GM19395 (cell line): ENCODE measurements at regions not wholly inside any gene's neighbourhood (a gene's known extent, or its start where the extent isn't known, plus 50 kb on each side); places are given as distances from the start of the nearest gene placed in this dataset.
"Not testable (repeated sequence)": the region's sequence is repeated elsewhere in the genome, so short reads cannot be mapped to it uniquely, and the experiment has no call there.

Experiments used
- ATAC-seq: cut with Tn5 transposase; IDR thresholded peaks from one replicate; pipeline ENCODE4 v1.9.1; 2021; ENCODE audit warnings: mild to moderate bottlenecking, moderate library complexity; ENCODE audit not compliant: unreplicated experiment

DNA sequence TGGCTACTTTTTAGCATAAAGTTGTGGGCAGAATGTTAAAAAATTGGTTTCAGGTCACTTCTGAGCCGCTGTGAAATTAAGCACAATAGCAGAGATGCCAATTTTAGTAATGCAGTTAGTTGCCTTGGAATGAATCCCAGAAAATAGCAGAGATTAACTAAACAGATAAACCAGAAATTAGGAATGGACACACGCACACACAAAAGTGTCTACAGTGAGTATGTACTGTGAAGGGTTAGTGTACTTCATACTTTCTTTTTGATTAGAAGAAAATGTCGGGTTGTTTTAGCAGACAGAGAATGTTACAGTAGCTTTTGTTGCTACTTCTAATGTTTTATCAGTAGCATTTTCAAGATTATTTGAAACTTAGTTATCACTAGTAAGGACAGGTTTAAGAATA is 106.7 kb downstream of the LEPR start:
- no peak for ATAC-seq

DNA sequence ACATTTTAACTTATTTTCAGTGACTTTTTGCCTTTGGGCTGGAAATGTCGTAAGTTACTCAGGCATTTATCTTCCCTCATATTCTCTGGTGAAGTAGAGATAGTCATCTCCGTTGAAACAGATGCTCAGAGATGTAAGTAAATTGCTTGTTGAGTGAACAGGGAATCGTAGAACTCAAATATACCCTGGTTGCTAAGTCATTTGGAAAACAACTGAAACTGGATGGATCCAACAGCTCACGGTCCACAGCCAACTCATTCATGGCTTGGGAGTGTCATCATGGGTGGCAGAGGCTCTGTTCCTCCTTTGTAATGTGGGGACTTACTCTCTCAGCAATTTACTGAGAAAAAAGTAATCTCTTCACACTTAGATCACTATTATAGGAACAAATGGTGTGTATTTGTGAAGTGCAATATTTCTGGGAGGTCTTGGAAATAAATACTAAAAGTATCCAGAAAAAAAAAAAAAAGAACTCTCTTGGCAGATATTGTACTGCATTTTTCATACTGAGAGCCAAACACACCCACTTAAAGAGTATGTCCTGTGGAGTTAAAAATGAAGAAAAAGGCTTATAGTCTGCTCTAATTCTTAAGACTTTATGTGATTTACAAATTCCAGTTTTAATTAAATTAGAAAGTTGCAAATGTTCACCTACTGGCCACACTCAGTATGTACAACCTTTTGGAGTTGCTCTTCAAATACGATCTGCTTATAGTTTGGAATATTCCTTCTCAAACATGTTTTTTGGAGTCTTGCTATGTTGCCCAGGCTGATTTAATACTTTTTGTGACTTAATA is 107.4 kb downstream of the LEPR start:
- ATAC-seq: no peak

DNA sequence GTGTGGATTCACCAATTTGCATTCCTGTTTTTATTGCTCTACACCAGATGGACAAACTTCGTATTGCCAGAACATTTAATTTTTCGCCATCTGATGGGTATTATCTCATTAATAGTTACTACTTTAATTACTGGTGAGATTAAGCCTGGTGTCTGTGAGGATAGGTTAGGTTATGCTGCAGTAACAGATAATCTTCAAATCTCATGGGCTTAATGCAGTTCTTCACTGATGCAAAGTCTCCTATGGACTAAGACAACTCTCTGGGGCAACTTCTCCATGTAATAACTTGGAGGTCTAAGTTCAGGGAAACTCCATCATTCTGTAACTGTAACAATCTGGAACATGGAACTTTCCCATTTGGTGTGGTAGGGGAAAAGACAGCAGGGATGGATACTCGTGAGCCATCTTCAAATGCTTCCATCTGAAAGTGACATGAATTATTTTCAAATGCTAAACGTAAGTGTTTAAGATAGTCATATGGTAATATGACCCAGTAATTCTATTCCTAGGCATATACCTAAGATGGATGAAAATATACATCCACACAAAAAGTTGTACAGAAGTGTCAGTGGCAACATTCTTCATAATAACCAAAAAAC is 111.6 kb downstream of the LEPR start:
- ATAC-seq: no peak

DNA sequence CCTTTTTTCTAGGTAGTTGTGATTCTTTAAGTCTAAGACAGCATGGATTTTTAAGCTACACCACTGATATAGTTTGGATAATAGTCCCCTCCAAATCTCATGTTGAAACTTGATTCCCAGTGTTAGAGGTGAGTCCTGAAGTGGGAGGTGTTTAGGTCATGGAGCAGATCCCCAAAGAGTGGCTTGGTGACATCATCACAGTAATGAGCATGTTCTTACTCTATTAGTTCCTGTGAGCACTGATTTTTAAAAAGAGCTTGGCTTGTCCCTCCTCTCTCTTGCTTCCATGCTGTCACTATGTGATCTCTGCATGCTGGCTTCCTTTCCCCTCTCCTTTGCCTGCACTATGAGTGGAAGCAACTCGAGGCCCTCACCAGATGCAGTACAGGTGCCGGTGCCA is 115.5 kb downstream of the LEPR start:
- ATAC-seq: no peak

DNA sequence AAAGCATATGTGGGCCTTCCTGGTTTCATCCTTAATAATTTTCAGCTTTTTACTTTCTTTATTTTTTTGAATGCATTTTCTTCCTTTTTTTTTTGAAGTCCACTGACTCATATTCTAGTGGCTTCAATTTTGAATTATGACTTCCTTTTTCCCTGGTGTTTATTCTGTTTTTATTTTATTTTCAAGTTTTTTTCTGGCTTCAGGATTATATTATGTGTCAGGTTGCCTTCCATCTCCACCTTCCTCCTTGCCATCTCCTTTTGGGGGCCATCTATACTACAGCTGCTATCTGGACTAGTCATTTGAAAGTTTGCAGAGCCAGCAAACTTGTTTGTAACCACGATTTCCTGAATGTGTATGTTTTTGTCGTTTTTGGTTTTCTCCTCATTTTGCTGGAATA is 117.6 kb downstream of the LEPR start:
- no peak for ATAC-seq

DNA sequence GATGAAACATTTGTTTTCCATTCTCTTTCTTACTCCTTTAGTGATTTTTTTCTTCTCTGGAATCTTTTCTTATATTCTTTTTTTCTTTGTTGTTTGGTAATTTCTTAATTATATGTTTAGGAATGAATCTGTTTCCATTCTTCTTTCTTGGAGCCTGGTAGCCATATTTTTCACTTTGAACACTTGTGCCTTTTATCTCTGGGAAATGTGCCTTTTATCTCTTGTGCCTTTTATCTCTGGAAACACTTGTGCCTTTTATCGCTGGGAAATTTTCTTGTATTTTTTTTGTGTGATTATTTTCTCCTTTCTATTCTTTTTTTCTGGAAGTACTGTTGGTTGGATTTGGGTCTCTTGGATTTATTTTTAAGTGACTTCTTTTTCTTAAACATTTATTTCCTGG is 118.2 kb downstream of the LEPR start:
- ATAC-seq: no peak

DNA sequence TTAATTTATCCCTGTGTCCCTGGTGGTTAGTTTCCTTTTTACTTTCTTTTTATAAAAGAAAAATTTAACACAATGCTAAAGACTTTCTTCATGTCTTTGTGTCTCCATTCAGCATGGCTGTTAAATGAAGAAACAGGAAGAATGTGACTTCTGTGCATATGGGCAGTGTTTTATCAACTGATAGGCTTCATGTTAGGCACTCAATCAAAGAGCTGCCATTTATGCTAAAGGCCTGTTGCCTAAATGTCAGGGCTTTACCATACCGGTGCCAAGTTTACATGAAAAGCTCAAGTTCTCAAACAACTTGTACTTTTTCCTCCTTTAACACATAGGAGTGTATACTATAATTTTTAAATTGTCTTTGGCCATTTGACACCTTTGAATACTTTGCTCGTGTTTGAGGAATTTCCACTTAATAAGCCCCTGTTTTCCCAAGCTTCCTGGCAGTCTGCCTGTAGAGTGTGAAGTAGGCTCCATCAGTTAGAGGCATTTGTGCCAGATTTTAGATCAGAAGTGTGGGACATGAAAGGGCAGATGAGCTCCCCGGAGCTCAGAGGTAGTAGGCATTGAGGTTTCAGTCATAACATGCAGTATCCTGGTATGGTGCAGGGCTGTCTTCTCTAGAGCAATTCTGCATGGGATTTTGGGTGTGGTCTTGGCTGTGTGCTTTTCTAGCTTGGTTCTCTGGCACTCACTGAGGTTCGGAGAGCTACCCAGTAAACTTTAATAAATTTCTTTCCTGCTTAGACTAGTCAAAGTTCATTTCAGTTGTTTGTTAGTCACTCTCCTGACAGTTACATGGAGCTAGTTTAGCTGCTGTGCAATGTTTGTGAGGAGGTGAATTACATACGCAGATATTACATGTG is 119.0 kb downstream of the LEPR start:
- no peak for ATAC-seq

DNA sequence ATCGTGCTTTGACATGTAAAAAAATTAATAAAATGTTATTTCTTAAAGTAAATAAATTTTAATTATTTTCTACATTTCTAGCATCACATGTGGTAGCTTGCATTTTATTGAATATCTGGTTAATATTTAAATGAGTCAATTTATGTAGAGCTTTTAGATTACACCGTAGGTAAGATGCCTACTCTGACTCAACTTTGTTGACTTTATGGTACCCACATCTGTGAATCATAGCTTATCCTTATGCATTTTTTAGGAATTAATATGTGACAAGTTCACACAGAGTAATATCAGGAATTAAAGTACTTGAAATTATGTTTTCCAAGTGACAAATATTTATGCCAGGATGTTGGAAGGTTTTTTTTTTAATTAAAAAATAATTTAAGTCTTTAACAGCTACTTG is 120.7 kb downstream of the LEPR start:
- no peak for ATAC-seq

DNA sequence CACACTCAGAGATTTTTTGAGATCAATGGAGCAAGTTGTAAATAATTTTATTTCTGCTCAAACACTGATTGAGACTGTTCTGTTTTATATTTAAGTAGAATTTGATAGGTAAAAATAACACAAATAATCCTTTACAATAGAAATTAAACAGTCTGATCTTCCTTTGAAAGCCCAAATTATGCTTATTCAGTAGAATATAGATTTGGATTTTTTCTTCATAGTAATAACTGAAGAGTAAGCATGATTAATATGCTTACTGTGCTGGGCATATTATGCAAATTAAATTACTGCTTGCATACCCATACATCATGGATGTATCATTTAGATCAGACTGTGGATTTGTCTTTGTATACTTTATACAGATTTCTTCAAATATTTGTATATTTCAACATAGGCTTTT is 121.4 kb downstream of the LEPR start:
- ATAC-seq: no peak

DNA sequence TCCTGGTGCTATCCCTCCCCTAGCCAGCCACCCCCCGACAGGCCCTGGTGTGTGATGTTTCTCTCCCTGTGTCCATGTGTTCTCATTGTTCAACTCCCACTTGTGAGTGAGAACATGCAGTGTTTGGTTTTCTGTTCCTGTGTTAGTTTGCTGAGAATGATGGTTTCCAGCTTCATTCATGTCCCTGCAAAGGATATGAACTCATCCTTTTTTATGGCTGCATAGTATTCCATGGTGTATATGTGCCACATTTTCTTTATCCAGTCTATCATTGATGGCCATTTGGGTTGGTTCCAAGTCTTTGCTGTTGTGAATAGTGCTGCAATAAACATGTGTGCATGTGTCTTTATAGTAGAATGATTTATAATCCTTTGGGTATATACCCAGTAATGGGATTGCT is 122.1 kb downstream of the LEPR start:
- not testable (repeated sequence) for ATAC-seq

DNA sequence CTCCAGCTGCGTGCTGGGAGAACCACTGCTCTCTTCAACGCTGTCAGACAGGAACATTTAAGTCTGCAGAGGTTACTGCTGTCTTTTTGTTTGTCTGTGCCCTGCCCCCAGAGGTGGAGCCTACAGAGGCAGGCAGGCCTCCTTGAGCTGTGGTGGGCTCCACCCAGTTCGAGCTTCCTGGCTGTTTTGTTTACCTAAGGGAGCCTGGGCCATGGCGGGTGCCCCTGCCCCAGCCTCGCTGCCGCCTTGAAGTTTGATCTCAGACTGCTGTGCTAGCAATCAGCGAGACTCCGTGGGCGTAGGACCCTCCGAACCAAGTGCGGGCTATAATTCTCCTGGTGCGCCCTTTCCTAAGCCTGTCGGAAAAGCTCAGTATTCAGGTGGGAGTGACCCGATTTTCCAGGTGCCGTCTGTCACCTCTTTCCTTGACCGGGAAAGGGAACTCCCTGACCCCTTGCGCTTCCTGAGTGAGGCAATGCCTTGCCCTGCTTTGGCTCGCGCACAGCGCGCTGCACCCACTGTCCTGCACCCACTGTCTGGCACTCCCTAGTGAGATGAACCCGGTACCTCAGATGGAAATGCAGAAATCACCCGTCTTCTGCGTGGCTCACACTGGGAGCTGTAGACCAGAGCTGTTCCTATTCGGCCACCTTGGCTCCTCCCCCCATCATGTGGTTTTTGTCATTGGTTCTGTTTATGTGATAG is 130.0 kb downstream of the LEPR start:
- not testable (repeated sequence) for ATAC-seq

DNA sequence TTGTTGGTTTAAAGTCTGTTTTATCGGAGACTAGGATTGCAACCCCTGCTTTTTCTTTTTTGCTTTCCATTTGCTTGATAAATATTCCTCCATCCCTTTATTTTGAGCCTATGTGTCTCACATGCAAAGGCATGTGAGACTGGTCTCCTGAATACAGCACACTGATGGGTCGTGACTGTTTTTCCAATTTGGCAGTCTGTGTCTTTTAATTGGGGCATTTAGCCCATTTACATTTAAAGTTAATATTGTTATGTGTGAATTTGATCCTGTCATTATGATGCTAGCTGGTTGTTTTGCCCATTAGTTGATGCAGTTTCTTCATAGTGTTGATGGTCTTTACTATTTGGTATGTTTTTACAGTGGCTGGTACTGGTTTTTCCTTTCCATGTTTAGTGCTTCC is 132.0 kb downstream of the LEPR start:
- ATAC-seq: not testable (repeated sequence)

DNA sequence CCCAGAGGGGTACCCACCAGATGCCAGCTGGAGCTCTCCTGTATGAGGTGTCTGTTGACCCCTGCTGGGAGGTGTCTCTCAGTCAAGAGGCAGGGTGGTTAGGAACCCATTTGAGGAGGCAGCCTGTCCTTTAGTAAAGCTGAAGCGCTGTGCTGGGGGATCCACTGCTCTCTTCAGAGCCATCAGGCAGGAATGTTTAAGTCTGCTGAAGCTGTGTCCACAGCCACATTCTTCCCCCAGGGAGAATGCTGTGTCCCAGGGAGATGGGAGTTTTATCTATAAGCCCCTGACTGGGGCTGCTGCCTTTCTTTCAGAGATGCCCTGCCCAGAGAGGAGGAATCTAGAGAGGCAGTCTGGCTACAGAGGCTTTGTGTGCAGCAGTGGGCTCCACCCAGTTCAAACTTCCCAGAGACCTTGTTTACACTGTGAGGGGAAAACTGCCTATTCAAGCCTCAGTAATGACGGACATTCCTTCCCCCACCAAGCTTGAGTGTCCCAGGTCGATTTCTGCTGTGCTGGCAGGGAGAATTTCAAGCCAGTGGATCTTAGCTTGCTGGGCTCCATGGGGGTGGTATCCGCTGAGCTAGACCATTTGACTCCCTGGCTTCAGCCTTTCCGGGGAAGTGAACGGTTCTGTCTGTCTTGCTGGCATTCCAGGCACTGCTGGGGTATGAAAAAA is 133.8 kb downstream of the LEPR start:
- not testable (repeated sequence) for ATAC-seq

DNA sequence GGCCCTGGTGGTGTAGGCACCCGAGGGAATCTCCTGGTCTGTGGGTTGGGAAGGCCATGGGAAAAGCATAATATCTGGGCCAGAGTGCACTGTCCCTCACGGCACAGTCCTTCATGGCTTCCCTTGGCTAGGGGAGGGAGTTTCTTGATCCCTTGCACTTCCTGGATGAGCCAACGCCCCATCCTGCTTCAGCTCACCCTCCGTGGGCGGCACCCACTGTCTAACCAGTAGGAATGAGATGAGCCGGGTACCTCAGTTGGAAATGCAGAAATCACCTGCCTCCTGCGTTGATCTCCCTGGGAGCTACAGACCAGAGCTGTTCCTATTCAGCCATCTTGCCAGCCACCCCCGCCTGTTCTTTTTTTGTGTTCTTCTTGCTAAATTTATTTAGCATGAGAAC is 134.4 kb downstream of the LEPR start:
- ATAC-seq: no peak

DNA sequence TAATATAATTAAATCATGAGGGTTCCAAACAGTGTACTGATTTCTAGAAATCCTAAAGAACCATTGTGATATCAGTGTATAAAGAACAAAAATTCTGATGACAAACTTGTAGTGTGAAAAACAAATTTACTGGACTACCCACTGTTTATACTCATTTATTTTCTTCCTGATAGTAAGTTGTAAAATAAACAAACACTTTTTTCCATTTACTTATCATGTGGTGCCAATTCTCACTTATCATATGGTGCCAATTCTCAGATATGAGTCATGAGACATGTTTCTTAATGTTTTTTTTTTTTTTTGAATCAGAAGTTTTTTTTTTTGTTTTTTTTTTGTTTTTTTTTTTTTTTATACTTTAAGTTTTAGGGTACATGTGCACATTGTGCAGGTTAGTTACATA is 137.7 kb downstream of the LEPR start:
- no peak for ATAC-seq

DNA sequence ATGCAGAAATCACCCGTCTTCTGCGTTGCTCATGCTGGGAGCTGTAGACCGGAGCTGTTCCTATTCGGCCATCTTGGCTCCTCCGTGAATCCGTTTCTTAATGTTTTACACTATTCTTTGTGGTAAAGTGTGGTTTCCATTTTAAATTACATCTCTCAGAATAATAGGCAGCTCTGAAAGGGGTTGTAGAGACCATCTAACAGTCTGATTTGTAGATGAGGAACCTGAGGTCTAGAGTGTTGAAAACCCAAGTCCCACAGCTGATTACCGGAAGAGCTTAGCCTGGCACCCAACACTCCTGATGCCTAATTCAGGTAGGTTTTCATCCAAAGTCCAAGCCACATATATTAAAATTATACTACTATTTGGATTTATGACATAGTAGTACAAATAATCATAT is 144.0 kb downstream of the LEPR start:
- ATAC-seq: no peak

DNA sequence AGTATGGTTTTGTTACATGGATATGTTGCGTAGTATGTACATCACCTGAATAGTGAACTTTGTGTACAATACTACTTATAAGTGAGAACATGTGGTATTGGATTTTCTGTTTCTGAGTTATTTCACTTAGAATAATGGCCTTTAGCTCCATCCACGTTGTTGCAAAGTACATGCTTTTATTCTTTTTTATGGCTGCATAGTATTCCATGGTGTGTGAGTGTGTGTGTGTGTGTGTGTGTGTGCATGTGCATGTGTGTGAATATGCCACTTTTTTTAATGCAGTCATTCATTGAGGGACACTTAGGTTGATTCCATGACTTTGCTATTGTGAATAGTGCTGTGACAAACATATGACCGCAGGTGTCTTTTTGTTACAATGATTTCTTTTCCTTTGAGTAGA is 147.8 kb downstream of the LEPR start:
- no peak for ATAC-seq

DNA sequence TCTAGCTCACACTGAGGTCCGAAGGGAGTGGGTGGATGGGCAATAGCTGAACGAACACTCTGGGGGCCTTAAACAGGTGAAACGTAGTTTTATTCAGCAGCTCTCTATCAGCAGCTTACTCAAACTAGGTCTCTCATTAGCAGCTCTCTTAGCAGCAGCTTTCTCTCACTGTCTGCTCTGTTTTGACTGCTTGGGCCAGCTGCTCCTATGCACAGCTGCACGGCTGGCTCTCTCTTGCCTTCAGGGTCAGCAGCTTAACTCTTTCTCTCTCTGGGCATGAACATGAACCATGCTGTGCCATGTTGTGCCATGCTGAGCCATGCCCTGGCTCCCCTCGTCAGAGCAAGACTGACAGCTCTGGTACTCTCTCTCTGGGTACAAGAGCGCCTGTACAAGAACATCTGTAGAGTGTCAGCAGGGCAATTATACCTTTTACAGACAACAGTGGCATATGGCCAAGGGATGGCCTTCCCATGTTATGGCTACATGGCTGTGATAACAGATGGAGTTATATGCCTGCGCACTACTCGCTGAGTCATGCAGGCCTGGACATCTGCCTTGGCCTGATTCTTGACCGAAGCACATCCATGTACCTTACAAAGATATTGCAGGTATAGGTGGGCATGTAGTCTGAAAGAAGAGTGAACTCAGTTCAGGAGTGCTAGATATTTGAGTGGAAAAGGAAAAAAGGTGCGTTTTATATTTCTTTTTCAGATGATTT is 152.4 kb downstream of the LEPR start:
- ATAC-seq: no peak

DNA sequence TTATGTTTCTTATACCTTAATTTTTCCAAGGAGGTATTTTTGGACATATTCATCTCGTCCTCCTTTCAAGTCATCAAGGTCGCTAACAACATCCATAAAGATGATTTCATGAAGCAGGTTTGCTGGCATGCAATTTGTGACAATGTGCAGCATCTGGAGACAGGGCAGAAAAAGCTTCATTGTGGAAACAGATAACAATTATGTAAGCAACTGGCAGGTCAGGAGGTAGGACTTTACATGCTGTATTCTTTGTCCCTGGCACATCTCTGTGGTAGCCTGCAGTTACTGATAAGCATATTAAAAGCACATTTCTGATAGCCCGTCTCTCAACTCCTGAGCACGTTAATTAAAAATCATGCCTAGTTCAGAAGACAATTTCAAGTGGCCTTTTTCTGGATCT is 156.8 kb downstream of the LEPR start:
- no peak for ATAC-seq

DNA sequence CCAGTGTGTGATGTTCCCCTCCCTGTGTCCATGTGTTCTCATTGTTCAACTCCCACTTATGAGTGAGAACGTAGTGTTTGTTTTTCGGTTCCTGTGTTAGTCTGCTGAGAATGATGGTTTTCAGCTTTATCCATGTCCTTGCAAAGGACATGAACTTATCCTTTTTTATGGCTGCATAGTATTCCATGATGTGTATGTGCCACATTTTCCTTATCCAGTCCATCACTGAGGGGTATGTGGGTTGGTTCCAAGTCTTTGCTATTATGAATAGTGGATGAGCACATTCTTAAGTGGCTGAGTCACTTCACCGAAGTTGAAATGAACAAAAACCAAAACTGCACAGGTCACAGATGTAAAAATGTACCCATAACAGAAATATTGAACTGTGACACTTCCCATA is 157.5 kb downstream of the LEPR start:
- ATAC-seq: not testable (repeated sequence)
